SK-N-SH treated with all-trans-retinoic acid at 6 μM for 48 hours (cell line): ENCODE measurements at regions not wholly inside any gene's neighbourhood (a gene's known extent, or its start where the extent isn't known, plus 50 kb on each side); places are given as distances from the start of the nearest gene placed in this dataset.

Experiments used
- ATAC-seq: fragments of 200-7000 bp; cut with Tn5 transposase; 3 replicates; pipeline ENCODE4 v1.9.1; 2020; ENCODE audit warnings: mild to moderate bottlenecking, moderate library complexity
- BACH2 ChIP-seq: fragments of 250-450 bp; sonication (Bioruptor Pico); IDR thresholded peaks from 2 replicates; pipeline ENCODE4 v1.9.0; 2021; ENCODE audit warnings: mild to moderate bottlenecking, borderline replicate concordance
- CSDC2 ChIP-seq: fragments of 250-450 bp; sonication (Bioruptor Pico); IDR thresholded peaks from 2 replicates; pipeline ENCODE4 v1.5.0; 2020; ENCODE audit warnings: mild to moderate bottlenecking, moderate library complexity
- ESRRG ChIP-seq: fragments of 250-450 bp; sonication (Bioruptor Pico); IDR thresholded peaks from 2 replicates; pipeline ENCODE4 v1.6.1; 2021; ENCODE audit warnings: mild to moderate bottlenecking
- GLIS3 ChIP-seq: fragments of 250-450 bp; sonication (Bioruptor Pico); IDR thresholded peaks from 2 replicates; pipeline ENCODE4 v1.5.0; 2020; ENCODE audit warnings: mild to moderate bottlenecking, moderate library complexity
- ISL1 ChIP-seq: fragments of 250-450 bp; sonication (Bioruptor Pico); IDR thresholded peaks from 2 replicates; pipeline ENCODE4 v2.1.2; 2022; ENCODE audit warnings: mild to moderate bottlenecking, moderate library complexity
- OSR1 ChIP-seq: fragments of 250-450 bp; sonication (Bioruptor Pico); IDR thresholded peaks from 2 replicates; pipeline ENCODE4 v1.8.0; 2022; ENCODE audit warnings: moderate library complexity, mild to moderate bottlenecking, inconsistent platforms
- PPARA ChIP-seq: fragments of 250-450 bp; sonication (Bioruptor Pico); IDR thresholded peaks from 2 replicates; pipeline ENCODE4 v1.5.0; 2020; ENCODE audit warnings: mild to moderate bottlenecking, borderline replicate concordance
- RARB ChIP-seq: fragments of 250-450 bp; sonication (Bioruptor Pico); IDR thresholded peaks from 2 replicates; pipeline ENCODE4 v1.8.0; 2021; ENCODE audit warnings: mild to moderate bottlenecking, moderate library complexity
- ZC3H10 ChIP-seq: fragments of 250-450 bp; sonication (Bioruptor Pico); IDR thresholded peaks from 2 replicates; pipeline ENCODE4 v1.5.1; 2021; ENCODE audit warnings: mild to moderate bottlenecking, moderate library complexity
- ZFP30 ChIP-seq: fragments of 450-650 bp; formaldehyde crosslinking; IDR thresholded peaks from 2 replicates; pipeline ENCODE4 v1.5.0; 2022; ENCODE audit warnings: mild to moderate bottlenecking, moderate library complexity
- ZNF565 ChIP-seq: fragments of 450-650 bp; formaldehyde crosslinking; conservative IDR thresholded peaks from 2 replicates; pipeline ENCODE4 v1.5.0; 2020; ENCODE audit warnings: low read depth, mild to moderate bottlenecking, moderate library complexity
- ZNF70 ChIP-seq: fragments of 450-650 bp; formaldehyde crosslinking; IDR thresholded peaks from 2 replicates; pipeline ENCODE4 v1.5.0; 2020; ENCODE audit warnings: mild to moderate bottlenecking, moderate library complexity
- ZNF8 ChIP-seq: fragments of 450-650 bp; formaldehyde crosslinking; IDR thresholded peaks from 2 replicates; pipeline ENCODE4 v1.5.0; 2020; ENCODE audit warnings: mild to moderate bottlenecking, moderate library complexity
- TF ChIP-seq, protein P1 (sequence below): fragments of 250-450 bp; sonication (Bioruptor Pico); IDR thresholded peaks from 2 replicates; pipeline ENCODE4 v1.8.0; 2021; ENCODE audit warnings: low read depth, mild to moderate bottlenecking, moderate library complexity, borderline replicate concordance
- TF ChIP-seq, protein P2 (sequence below): fragments of 250-450 bp; sonication (Bioruptor Pico); IDR thresholded peaks from 2 replicates; pipeline ENCODE4 v1.5.0; 2020; ENCODE audit warnings: mild to moderate bottlenecking, moderate library complexity
- TF ChIP-seq, protein P3 (sequence below): fragments of 250-450 bp; sonication (Bioruptor Pico); IDR thresholded peaks from 2 replicates; pipeline ENCODE4 v1.5.1; 2021; ENCODE audit warnings: mild to moderate bottlenecking, moderate library complexity
- TF ChIP-seq, protein P4 (sequence below): fragments of 250-450 bp; sonication (Bioruptor Pico); IDR thresholded peaks from 2 replicates; pipeline ENCODE4 v1.8.0; 2020; ENCODE audit warnings: mild to moderate bottlenecking, moderate library complexity, borderline replicate concordance
- TF ChIP-seq, protein P5 (sequence below): fragments of 250-450 bp; sonication (Bioruptor Pico); IDR thresholded peaks from 2 replicates; pipeline ENCODE4 v1.5.1; 2020; ENCODE audit warnings: low read depth, mild to moderate bottlenecking, moderate library complexity

DNA sequence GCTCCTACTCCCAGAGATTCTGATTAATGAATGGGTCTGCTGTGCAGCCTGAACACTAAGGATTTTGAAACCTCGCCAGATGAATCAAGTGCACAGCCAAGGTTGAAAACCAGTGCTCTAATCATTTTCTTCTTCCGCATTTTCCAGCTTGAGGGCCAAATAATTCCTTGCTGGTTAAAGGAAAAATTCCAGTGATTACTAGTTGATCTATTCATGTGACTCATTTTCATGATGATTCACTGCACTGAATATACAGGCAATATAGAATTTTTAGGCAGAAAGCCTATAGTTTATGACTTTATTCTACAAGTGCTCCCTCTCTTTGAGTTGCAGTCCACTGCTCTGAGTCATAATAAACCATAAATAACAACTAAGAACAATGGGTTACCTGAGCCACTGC lies 80.6 kb upstream of the PROKR2 start:
- ATAC-seq = no peak
- TF ChIP-seq PPARA (CRISPR knock-in tag) (no peak), OSR1 (CRISPR knock-in tag) (no peak), GLIS3 (CRISPR knock-in tag) (no peak), CSDC2 (CRISPR knock-in tag) (no peak), ZFP30 (no peak), ISL1 (CRISPR knock-in tag) (no peak), BACH2 (CRISPR knock-in tag) (no peak), ESRRG (CRISPR knock-in tag) (no peak), ZNF565 (CRISPR knock-in tag) (no peak), ZNF70 (CRISPR knock-in tag) (no peak)
- TF ChIP-seq, protein P1, sequence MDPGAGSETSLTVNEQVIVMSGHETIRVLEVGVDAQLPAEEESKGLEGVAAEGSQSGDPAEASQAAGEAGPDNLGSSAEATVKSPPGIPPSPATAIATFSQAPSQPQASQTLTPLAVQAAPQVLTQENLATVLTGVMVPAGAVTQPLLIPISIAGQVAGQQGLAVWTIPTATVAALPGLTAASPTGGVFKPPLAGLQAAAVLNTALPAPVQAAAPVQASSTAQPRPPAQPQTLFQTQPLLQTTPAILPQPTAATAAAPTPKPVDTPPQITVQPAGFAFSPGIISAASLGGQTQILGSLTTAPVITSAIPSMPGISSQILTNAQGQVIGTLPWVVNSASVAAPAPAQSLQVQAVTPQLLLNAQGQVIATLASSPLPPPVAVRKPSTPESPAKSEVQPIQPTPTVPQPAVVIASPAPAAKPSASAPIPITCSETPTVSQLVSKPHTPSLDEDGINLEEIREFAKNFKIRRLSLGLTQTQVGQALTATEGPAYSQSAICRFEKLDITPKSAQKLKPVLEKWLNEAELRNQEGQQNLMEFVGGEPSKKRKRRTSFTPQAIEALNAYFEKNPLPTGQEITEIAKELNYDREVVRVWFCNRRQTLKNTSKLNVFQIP (CRISPR knock-in tag) = no peak
- TF ChIP-seq, protein P2, sequence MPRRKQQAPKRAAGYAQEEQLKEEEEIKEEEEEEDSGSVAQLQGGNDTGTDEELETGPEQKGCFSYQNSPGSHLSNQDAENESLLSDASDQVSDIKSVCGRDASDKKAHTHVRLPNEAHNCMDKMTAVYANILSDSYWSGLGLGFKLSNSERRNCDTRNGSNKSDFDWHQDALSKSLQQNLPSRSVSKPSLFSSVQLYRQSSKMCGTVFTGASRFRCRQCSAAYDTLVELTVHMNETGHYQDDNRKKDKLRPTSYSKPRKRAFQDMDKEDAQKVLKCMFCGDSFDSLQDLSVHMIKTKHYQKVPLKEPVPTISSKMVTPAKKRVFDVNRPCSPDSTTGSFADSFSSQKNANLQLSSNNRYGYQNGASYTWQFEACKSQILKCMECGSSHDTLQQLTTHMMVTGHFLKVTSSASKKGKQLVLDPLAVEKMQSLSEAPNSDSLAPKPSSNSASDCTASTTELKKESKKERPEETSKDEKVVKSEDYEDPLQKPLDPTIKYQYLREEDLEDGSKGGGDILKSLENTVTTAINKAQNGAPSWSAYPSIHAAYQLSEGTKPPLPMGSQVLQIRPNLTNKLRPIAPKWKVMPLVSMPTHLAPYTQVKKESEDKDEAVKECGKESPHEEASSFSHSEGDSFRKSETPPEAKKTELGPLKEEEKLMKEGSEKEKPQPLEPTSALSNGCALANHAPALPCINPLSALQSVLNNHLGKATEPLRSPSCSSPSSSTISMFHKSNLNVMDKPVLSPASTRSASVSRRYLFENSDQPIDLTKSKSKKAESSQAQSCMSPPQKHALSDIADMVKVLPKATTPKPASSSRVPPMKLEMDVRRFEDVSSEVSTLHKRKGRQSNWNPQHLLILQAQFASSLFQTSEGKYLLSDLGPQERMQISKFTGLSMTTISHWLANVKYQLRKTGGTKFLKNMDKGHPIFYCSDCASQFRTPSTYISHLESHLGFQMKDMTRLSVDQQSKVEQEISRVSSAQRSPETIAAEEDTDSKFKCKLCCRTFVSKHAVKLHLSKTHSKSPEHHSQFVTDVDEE (CRISPR knock-in tag) = no peak

DNA sequence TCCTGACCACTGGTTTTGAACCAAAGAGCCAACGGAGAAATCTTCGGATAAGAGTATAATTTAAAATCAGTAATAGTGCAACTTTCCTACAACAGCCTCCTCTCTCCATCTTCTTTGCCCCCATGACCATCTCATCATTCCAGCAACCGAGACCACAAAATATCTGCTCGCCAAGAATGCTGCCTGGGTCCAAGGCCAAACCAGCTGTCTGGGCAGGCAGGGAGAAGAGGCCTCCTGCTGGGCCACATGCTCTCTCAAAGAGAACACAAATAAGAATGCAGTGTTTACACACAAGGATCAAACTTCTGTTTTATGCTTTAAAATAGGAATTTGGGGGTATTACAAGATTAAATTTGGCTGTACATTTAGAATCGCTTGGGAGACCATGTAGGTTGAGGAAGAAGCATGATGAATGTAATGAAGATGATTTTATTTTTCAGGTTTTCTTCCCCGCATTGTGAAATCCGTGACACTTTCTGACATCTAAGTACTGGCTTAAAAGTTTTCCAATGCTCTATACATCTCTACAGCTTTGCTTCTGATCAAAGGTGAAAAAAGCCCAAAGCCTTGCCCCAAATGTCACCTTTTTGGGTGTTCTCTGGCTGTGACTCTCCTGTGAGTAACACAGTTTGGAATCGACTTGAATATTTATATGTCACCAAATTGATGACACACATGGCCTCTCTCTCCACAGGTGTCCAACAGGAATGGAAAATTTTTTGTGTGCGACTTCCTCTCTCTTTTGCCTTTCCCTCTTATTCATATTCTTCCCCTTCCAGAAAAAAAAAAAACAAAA lies 79.4 kb upstream of the PROKR2 start:
- TF ChIP-seq OSR1 (CRISPR knock-in tag) (no peak), ZNF8 (CRISPR knock-in tag) (no peak), BACH2 (CRISPR knock-in tag) (no peak), ZNF565 (CRISPR knock-in tag) (no peak), ZC3H10 (CRISPR knock-in tag) (no peak), RARB (CRISPR knock-in tag) (no peak), ZFP30 (no peak), PPARA (CRISPR knock-in tag) (no peak), ZNF70 (CRISPR knock-in tag) (no peak)
- TF ChIP-seq, protein P1 (CRISPR knock-in tag) = no peak
- TF ChIP-seq, protein P3, sequence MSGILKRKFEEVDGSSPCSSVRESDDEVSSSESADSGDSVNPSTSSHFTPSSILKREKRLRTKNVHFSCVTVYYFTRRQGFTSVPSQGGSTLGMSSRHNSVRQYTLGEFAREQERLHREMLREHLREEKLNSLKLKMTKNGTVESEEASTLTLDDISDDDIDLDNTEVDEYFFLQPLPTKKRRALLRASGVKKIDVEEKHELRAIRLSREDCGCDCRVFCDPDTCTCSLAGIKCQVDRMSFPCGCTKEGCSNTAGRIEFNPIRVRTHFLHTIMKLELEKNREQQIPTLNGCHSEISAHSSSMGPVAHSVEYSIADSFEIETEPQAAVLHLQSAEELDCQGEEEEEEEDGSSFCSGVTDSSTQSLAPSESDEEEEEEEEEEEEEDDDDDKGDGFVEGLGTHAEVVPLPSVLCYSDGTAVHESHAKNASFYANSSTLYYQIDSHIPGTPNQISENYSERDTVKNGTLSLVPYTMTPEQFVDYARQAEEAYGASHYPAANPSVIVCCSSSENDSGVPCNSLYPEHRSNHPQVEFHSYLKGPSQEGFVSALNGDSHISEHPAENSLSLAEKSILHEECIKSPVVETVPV (CRISPR knock-in tag) = no peak
- TF ChIP-seq, protein P4, sequence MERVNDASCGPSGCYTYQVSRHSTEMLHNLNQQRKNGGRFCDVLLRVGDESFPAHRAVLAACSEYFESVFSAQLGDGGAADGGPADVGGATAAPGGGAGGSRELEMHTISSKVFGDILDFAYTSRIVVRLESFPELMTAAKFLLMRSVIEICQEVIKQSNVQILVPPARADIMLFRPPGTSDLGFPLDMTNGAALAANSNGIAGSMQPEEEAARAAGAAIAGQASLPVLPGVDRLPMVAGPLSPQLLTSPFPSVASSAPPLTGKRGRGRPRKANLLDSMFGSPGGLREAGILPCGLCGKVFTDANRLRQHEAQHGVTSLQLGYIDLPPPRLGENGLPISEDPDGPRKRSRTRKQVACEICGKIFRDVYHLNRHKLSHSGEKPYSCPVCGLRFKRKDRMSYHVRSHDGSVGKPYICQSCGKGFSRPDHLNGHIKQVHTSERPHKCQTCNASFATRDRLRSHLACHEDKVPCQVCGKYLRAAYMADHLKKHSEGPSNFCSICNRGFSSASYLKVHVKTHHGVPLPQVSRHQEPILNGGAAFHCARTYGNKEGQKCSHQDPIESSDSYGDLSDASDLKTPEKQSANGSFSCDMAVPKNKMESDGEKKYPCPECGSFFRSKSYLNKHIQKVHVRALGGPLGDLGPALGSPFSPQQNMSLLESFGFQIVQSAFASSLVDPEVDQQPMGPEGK (CRISPR knock-in tag) = no peak
- TF ChIP-seq, protein P5, sequence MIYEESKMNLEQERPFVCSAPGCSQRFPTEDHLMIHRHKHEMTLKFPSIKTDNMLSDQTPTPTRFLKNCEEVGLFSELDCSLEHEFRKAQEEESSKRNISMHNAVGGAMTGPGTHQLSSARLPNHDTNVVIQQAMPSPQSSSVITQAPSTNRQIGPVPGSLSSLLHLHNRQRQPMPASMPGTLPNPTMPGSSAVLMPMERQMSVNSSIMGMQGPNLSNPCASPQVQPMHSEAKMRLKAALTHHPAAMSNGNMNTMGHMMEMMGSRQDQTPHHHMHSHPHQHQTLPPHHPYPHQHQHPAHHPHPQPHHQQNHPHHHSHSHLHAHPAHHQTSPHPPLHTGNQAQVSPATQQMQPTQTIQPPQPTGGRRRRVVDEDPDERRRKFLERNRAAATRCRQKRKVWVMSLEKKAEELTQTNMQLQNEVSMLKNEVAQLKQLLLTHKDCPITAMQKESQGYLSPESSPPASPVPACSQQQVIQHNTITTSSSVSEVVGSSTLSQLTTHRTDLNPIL (CRISPR knock-in tag) = no peak
- ATAC-seq = no peak
